ENCODE measurements at regions not wholly inside any gene's neighbourhood (a gene's known extent, or its start where the extent isn't known, plus 50 kb on each side); places are given as distances from the start of the nearest gene placed in this dataset.

GRCh38 chr22:49583886-49584505, 243.7 kb downstream of the BRD1 start:
- intact Hi-C loops (cut with micrococcal nuclease; ENCODE audit: unreplicated experiment) = no loop called here
- Histone ChIP-seq H3K9me3 (ENCODE audit: control insufficient read depth, insufficient read depth, low read depth, low read length) (no peaks in the 10 kb centered on the region), H3K4me1 (ENCODE audit: control insufficient read depth, insufficient read depth, low read length) (no peaks in the 10 kb centered on the region), H3K36me3 (ENCODE audit: control insufficient read depth, insufficient read depth, low read length) (no peaks in the 10 kb centered on the region), H3K4me3 (ENCODE audit: low read depth in 2 of 2, low read length in 2 of 2) (no peak overlapping the region), H3K27me3 (ENCODE audit: control insufficient read depth, insufficient read depth, low read length) (no peaks in the 10 kb centered on the region), H3K27ac (ENCODE audit: low read length) (no peak overlapping the region)
- ChIA-PET POLR2A (no interaction called here), CTCF (no interaction called here)
- no TSS peak for BruUV-seq (replicated peaks)
- DNase-seq (ENCODE audit: low read depth, low spot score) (no peak), ATAC-seq (no peak)
- in situ Hi-C loops (cut with HindIII; ENCODE audit: low pct_unique_long_range_greater_than_20kb, low sequenced_read_pairs) = no loop called here
- TF ChIP-seq REST (IDR thresholded peaks at IDR 0.05; ENCODE audit: insufficient read depth in 1 of 2, low read depth in 2 of 2, low read length in 1 of 2) (no peak), TCF7L2 (IDR thresholded peaks at IDR 0.05; ENCODE audit: low read depth, low read length) (no peak), CTCF (IDR thresholded peaks at IDR 0.05) (no peak), POLR2AphosphoS5 (IDR thresholded peaks at IDR 0.05; ENCODE audit: low read depth, low read length) (no peak), SIN3A (IDR thresholded peaks at IDR 0.05; ENCODE audit: borderline replicate concordance, insufficient read depth, low read depth, low read length) (no peak)

GRCh38 chr22:49583341-49583740, 244.3 kb downstream of the BRD1 start:
- ChIA-PET CTCF (no interaction called here), POLR2A (no interaction called here)
- Histone ChIP-seq H3K36me3 (ENCODE audit: control insufficient read depth, insufficient read depth, low read length) (no peaks in the 10 kb centered on the region), H3K4me1 (ENCODE audit: control insufficient read depth, insufficient read depth, low read length) (no peaks in the 10 kb centered on the region), H3K27me3 (ENCODE audit: control insufficient read depth, insufficient read depth, low read length) (no peaks in the 10 kb centered on the region), H3K27ac (ENCODE audit: low read length) (no peak overlapping the region), H3K4me3 (ENCODE audit: low read depth in 2 of 2, low read length in 2 of 2) (no peak overlapping the region), H3K9me3 (ENCODE audit: control insufficient read depth, insufficient read depth, low read depth, low read length) (no peaks in the 10 kb centered on the region)
- ATAC-seq (no peak), DNase-seq (ENCODE audit: low read depth, low spot score) (no peak)
- no peak for TF ChIP-seq SIN3A (IDR thresholded peaks at IDR 0.05; ENCODE audit: borderline replicate concordance, insufficient read depth, low read depth, low read length)
- TF ChIP-seq CTCF (IDR thresholded peaks at IDR 0.05) = no peak
- TF ChIP-seq TCF7L2 (IDR thresholded peaks at IDR 0.05; ENCODE audit: low read depth, low read length) = no peak
- no peak for TF ChIP-seq REST (IDR thresholded peaks at IDR 0.05; ENCODE audit: insufficient read depth in 1 of 2, low read depth in 2 of 2, low read length in 1 of 2)
- TF ChIP-seq POLR2AphosphoS5 (IDR thresholded peaks at IDR 0.05; ENCODE audit: low read depth, low read length) = no peak
- in situ Hi-C loops (cut with HindIII; ENCODE audit: low pct_unique_long_range_greater_than_20kb, low sequenced_read_pairs) = no loop called here
- no TSS peak for BruUV-seq (replicated peaks)
- intact Hi-C loops (cut with micrococcal nuclease; ENCODE audit: unreplicated experiment) = no loop called here

Data from Panc1 (cell line).